LNCaP clone FGC (cell line): ENCODE measurements at regions not wholly inside any gene's neighbourhood (a gene's known extent, or its start where the extent isn't known, plus 50 kb on each side); places are given as distances from the start of the nearest gene placed in this dataset.

ENCODE experiments used
- DNase-seq: peaks from one replicate; pipeline ENCODE4 v3.0.0-alpha.2; 2011; ENCODE audit warnings: low read depth
- H3K4me3 ChIP-seq: 2 replicates; pipeline ENCODE4 v1.5.1; 2011; ENCODE audit warnings: mild to moderate bottlenecking, low read depth, low read length, control low read depth
- TF ChIP-seq, protein P1 (sequence below): IDR thresholded peaks from 2 replicates; pipeline ENCODE4 v1.5.1; 2012; ENCODE audit warnings: mild to moderate bottlenecking; ENCODE audit not compliant: control insufficient read depth, insufficient read depth; ENCODE audit errors: extremely low read depth

DNA sequence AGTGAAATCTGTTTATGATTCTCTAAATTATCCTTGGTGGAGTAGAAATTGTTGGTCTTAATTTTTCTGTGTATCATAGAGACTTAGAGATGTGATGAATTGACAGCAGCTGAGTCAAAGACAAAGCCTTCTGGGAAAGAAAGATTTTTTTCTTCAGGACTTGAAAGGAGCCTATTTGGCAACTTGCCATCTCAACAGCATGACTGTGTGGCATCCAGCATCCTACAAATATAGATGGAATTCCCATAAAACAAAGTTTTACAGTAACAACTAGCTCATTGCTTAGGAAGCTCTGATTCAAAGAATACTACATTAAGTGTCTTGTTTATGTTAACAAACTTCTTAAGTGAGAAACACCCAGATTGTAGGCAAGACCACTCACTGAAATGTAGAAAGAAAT lies 79.2 kb upstream of the SETBP1 start:
- no peak overlapping the region for H3K4me3 ChIP-seq
- no peak for DNase-seq

DNA sequence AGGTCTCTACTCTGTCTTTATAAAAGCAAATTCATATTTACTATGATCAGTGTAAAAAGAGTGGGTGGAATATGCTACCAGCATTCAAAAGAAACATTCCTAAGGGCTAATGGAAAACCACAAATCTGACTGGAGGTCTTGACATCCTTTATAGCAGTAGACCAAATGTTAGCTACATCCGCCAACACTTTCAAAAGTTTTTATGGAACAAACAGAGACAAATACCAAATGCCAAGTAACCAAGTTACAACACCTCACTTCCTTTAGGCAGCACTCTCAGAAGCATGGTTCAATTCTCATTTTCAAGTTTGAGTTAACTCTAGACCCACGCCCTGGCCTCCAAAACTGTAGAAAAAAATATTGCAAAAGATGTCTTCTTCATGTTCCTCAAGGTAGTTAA lies 78.3 kb upstream of the SETBP1 start:
- no peak overlapping the region for H3K4me3 ChIP-seq

More for the DNA sequence above, 79.2 kb upstream of the SETBP1 start:
- TF ChIP-seq, protein P1, sequence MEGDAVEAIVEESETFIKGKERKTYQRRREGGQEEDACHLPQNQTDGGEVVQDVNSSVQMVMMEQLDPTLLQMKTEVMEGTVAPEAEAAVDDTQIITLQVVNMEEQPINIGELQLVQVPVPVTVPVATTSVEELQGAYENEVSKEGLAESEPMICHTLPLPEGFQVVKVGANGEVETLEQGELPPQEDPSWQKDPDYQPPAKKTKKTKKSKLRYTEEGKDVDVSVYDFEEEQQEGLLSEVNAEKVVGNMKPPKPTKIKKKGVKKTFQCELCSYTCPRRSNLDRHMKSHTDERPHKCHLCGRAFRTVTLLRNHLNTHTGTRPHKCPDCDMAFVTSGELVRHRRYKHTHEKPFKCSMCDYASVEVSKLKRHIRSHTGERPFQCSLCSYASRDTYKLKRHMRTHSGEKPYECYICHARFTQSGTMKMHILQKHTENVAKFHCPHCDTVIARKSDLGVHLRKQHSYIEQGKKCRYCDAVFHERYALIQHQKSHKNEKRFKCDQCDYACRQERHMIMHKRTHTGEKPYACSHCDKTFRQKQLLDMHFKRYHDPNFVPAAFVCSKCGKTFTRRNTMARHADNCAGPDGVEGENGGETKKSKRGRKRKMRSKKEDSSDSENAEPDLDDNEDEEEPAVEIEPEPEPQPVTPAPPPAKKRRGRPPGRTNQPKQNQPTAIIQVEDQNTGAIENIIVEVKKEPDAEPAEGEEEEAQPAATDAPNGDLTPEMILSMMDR, result no peak

DNA sequence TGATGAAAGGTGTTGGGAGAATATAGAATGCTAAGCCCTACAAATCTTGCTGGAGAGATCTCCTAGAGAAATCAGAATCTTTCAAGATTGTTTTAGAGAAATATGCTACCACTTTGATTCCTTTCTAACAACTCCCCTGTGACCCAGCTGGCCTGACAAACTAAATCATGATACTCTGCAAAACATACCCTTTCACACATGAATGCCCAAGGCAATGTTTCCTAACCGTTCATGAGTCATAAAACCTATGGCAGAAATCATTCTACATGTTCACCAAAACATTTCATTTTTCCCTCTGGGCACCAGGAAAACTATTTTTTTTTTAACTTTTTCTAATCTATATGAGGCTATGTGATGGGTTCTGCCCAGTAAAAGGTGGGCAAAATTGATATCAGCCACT lies 77.8 kb upstream of the SETBP1 start:
- DNase-seq, result no peak
- TF ChIP-seq, protein P1, result no peak
- no peak overlapping the region for H3K4me3 ChIP-seq

More for the DNA sequence above, 78.3 kb upstream of the SETBP1 start:
- TF ChIP-seq, protein P1, result no peak
- DNase-seq, result no peak

DNA sequence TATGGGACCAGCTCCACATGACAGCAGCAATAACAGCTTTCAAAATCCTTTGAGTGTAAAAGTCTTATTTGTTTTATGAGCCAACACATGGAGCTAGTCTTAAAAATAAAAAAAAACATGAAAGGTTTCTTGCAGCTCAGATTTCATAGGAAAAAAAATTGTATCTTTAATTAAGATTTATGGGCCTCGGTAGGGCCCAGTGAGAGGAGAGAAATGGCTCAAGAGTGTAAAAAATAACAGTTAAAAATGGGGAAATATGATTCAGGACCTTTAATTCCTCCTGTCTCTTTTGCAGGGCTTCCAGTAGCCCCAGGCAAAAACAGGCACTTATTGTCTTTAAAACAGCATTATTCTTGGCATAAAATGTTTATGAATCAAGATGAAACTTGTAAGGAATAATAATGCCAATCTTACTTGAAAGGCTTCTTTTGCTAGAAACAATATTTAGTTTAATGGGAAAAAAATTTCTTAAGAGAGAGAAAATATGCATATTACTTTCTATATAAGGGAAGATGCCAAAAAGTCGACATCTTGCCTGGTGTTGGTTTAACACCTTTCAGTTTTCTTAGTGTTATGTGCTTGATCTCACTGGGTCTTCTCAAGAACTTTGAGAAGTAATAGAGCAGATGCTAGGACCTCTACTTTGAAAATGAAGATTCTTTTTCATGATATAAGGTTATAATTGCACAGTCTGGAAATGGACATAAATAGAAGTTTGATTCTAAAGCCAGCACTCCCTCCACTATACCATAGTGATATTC lies 71.3 kb upstream of the SETBP1 start:
- H3K4me3 ChIP-seq, result no peak overlapping the region
- no peak for DNase-seq
- TF ChIP-seq, protein P1, result no peak

DNA sequence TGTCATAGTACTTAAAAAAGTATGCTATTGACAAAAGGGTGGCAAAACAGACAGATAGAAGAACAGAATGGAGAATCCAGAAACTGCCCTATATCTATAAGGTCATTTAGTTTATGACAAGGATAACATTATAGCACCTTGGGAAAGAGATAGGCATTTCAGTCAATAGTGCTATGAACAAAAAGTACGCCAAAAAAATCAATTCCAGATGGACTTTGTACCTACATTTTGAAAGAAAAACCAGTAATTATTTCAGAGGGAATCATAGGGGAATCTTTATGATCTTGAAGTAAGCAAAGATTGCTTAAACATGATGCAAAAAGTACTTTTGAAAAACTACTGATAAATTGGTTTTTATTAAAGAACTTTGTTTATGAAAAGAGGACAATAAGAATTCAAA lies 59.9 kb upstream of the SETBP1 start:
- no peak for DNase-seq
- no peak overlapping the region for H3K4me3 ChIP-seq
- TF ChIP-seq, protein P1, result no peak

DNA sequence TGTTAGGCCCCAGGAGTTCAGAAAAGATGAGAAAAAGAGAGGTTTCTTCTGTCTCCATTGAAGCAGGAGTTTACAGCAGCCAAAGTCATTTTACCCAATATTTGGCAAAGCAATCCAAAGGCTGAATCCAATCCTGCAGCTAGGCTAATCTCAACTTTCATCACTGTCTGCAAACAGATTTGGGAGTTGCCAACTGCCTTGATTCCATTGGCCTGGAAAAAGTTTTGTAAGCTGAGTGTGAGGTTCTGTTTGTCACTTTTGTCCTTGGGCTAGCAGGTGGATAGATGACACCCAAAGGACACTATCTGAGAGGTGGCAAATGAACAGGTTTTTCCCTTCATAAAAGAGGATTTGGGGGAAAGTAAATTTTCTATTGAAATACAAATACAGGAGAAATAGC lies 56.6 kb upstream of the SETBP1 start:
- TF ChIP-seq, protein P1, result no peak
- no peak overlapping the region for H3K4me3 ChIP-seq
- DNase-seq, result peak; percentile 8

DNA sequence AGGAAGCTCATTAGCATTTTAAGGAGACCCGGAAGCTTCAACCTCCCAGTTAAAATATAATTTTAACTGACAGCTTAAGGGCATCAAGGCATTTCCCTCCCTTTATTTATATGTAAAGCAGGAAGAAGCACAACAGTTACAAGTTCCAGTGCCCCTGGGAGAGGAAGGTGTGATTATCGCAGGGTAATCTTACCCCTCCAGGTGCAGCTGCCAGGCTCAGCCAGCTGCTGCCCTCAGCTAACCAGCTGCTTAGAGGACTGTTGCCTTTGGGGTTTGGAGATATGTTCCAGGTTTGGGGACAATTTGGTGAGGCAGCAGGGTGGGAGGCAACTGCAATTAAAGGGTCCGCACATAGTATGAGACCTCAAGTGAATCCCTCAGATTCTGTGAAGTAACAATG lies 55.3 kb upstream of the SETBP1 start:
- no peak for DNase-seq
- TF ChIP-seq, protein P1, result no peak
- no peak overlapping the region for H3K4me3 ChIP-seq
